ENCODE measurements at regions not wholly inside any gene's neighbourhood (a gene's known extent, or its start where the extent isn't known, plus 50 kb on each side); places are given as distances from the start of the nearest gene placed in this dataset.

- no peak overlapping the region for H3K4me3 ChIP-seq (ENCODE audit: low read length in 3 of 3)
- no peak overlapping the region for H3K27ac ChIP-seq (ENCODE audit: low read depth, low read length)
- no peak overlapping the region for H3K9ac ChIP-seq (ENCODE audit: low read depth in 1 of 3, low read length in 3 of 3)
- H3K36me3 ChIP-seq (ENCODE audit: control insufficient read depth in 3 of 3, insufficient read depth in 3 of 3, low read length in 3 of 3), result no peaks in the 10 kb centered on the region
- H3K9me3 ChIP-seq (ENCODE audit: control insufficient read depth in 3 of 3, low read length in 3 of 3), result no peaks in the 10 kb centered on the region
- peaks cover 2 to 6% (median 3%) of the 10 kb centered on the region in 3 donors for H3K4me1 ChIP-seq (ENCODE audit: control insufficient read depth in 3 of 3, insufficient read depth in 3 of 3, low read length in 3 of 3)
- H3K27me3 ChIP-seq (ENCODE audit: control insufficient read depth in 3 of 3, insufficient read depth in 3 of 3, low read length in 3 of 3), result peaks cover 13 to 24% (median 20%) of the 10 kb centered on the region in 3 donors
These were observed 149.2 kb downstream of the RPS24 start for GRCh38 chr10:78182841-78183240.

- Histone ChIP-seq H3K4me1 (ENCODE audit: control insufficient read depth in 3 of 3, insufficient read depth in 3 of 3, low read length in 3 of 3) (peaks cover 2 to 6% (median 3%) of the 10 kb centered on the region in 3 donors), H3K9me3 (ENCODE audit: control insufficient read depth in 3 of 3, low read length in 3 of 3) (no peaks in the 10 kb centered on the region), H3K27me3 (ENCODE audit: control insufficient read depth in 3 of 3, insufficient read depth in 3 of 3, low read length in 3 of 3) (peaks cover 5 to 8% (median 6%) of the 10 kb centered on the region in 3 donors), H3K27ac (ENCODE audit: low read depth, low read length) (no peak overlapping the region), H3K9ac (ENCODE audit: low read depth in 1 of 3, low read length in 3 of 3) (no peak overlapping the region), H3K36me3 (ENCODE audit: control insufficient read depth in 3 of 3, insufficient read depth in 3 of 3, low read length in 3 of 3) (no peaks in the 10 kb centered on the region), H3K4me3 (ENCODE audit: low read length in 3 of 3) (no peak overlapping the region)
These were observed 151.4 kb downstream of the RPS24 start for GRCh38 chr10:78184851-78185692.

GRCh38 chr10:78185693-78186055 lies 152.0 kb downstream of the RPS24 start:
- H3K4me1 ChIP-seq (ENCODE audit: control insufficient read depth in 3 of 3, insufficient read depth in 3 of 3, low read length in 3 of 3), result peaks cover 2 to 6% (median 3%) of the 10 kb centered on the region in 3 donors
- H3K9me3 ChIP-seq (ENCODE audit: control insufficient read depth in 3 of 3, low read length in 3 of 3), result no peaks in the 10 kb centered on the region
- no peak overlapping the region for H3K27ac ChIP-seq (ENCODE audit: low read depth, low read length)
- no peaks in the 10 kb centered on the region for H3K36me3 ChIP-seq (ENCODE audit: control insufficient read depth in 3 of 3, insufficient read depth in 3 of 3, low read length in 3 of 3)
- H3K27me3 ChIP-seq (ENCODE audit: control insufficient read depth in 3 of 3, insufficient read depth in 3 of 3, low read length in 3 of 3), result peaks cover 5 to 6% (median 6%) of the 10 kb centered on the region in 3 donors
- H3K4me3 ChIP-seq (ENCODE audit: low read length in 3 of 3), result no peak overlapping the region
- H3K9ac ChIP-seq (ENCODE audit: low read depth in 1 of 3, low read length in 3 of 3), result no peak overlapping the region

GRCh38 chr10:78186572-78186971 lies 152.9 kb downstream of the RPS24 start:
- no peak overlapping the region for H3K9ac ChIP-seq (ENCODE audit: low read depth in 1 of 3, low read length in 3 of 3)
- H3K27ac ChIP-seq (ENCODE audit: low read depth, low read length), result no peak overlapping the region
- peaks cover 2 to 6% (median 3%) of the 10 kb centered on the region in 3 donors for H3K4me1 ChIP-seq (ENCODE audit: control insufficient read depth in 3 of 3, insufficient read depth in 3 of 3, low read length in 3 of 3)
- H3K9me3 ChIP-seq (ENCODE audit: control insufficient read depth in 3 of 3, low read length in 3 of 3), result no peaks in the 10 kb centered on the region
- H3K36me3 ChIP-seq (ENCODE audit: control insufficient read depth in 3 of 3, insufficient read depth in 3 of 3, low read length in 3 of 3), result no peaks in the 10 kb centered on the region
- H3K4me3 ChIP-seq (ENCODE audit: low read length in 3 of 3), result no peak overlapping the region
- H3K27me3 ChIP-seq (ENCODE audit: control insufficient read depth in 3 of 3, insufficient read depth in 3 of 3, low read length in 3 of 3), result peaks cover 0 to 2% (median under 1%) of the 10 kb centered on the region in 3 donors

GRCh38 chr10:78187371-78187770 lies 153.7 kb downstream of the RPS24 start:
- H3K27me3 ChIP-seq (ENCODE audit: control insufficient read depth in 3 of 3, insufficient read depth in 3 of 3, low read length in 3 of 3), result no peaks in the 10 kb centered on the region
- H3K27ac ChIP-seq (ENCODE audit: low read depth, low read length), result no peak overlapping the region
- H3K4me1 ChIP-seq (ENCODE audit: control insufficient read depth in 3 of 3, insufficient read depth in 3 of 3, low read length in 3 of 3), result peaks cover 2 to 6% (median 3%) of the 10 kb centered on the region in 3 donors
- H3K4me3 ChIP-seq (ENCODE audit: low read length in 3 of 3), result no peak overlapping the region
- H3K36me3 ChIP-seq (ENCODE audit: control insufficient read depth in 3 of 3, insufficient read depth in 3 of 3, low read length in 3 of 3), result no peaks in the 10 kb centered on the region
- no peak overlapping the region for H3K9ac ChIP-seq (ENCODE audit: low read depth in 1 of 3, low read length in 3 of 3)
- no peaks in the 10 kb centered on the region for H3K9me3 ChIP-seq (ENCODE audit: control insufficient read depth in 3 of 3, low read length in 3 of 3)

GRCh38 chr10:78188446-78188845 lies 154.8 kb downstream of the RPS24 start:
- H3K27me3 ChIP-seq (ENCODE audit: control insufficient read depth in 3 of 3, insufficient read depth in 3 of 3, low read length in 3 of 3), result no peaks in the 10 kb centered on the region
- no peaks in the 10 kb centered on the region for H3K36me3 ChIP-seq (ENCODE audit: control insufficient read depth in 3 of 3, insufficient read depth in 3 of 3, low read length in 3 of 3)
- no peak overlapping the region for H3K27ac ChIP-seq (ENCODE audit: low read depth, low read length)
- no peak overlapping the region for H3K9ac ChIP-seq (ENCODE audit: low read depth in 1 of 3, low read length in 3 of 3)
- H3K4me1 ChIP-seq (ENCODE audit: control insufficient read depth in 3 of 3, insufficient read depth in 3 of 3, low read length in 3 of 3), result peaks cover 2 to 6% (median 3%) of the 10 kb centered on the region in 3 donors
- H3K9me3 ChIP-seq (ENCODE audit: control insufficient read depth in 3 of 3, low read length in 3 of 3), result peaks cover 0 to 3% (median 0%) of the 10 kb centered on the region in 3 donors
- no peak overlapping the region for H3K4me3 ChIP-seq (ENCODE audit: low read length in 3 of 3)

- Histone ChIP-seq H3K27ac (ENCODE audit: low read depth, low read length) (no peak overlapping the region), H3K4me1 (ENCODE audit: control insufficient read depth in 3 of 3, insufficient read depth in 3 of 3, low read length in 3 of 3) (peaks cover 0 to 6% (median 3%) of the 10 kb centered on the region in 3 donors), H3K4me3 (ENCODE audit: low read length in 3 of 3) (no peak overlapping the region), H3K9ac (ENCODE audit: low read depth in 1 of 3, low read length in 3 of 3) (no peak overlapping the region), H3K27me3 (ENCODE audit: control insufficient read depth in 3 of 3, insufficient read depth in 3 of 3, low read length in 3 of 3) (no peaks in the 10 kb centered on the region), H3K9me3 (ENCODE audit: control insufficient read depth in 3 of 3, low read length in 3 of 3) (peaks cover 0 to 7% (median 0%) of the 10 kb centered on the region in 3 donors), H3K36me3 (ENCODE audit: control insufficient read depth in 3 of 3, insufficient read depth in 3 of 3, low read length in 3 of 3) (no peaks in the 10 kb centered on the region)
These were observed 156.6 kb downstream of the RPS24 start for GRCh38 chr10:78190051-78190825.

- H3K4me3 ChIP-seq (ENCODE audit: low read length in 3 of 3), result no peak overlapping the region
- no peak overlapping the region for H3K27ac ChIP-seq (ENCODE audit: low read depth, low read length)
- peaks cover 0 to 7% (median 0%) of the 10 kb centered on the region in 3 donors for H3K9me3 ChIP-seq (ENCODE audit: control insufficient read depth in 3 of 3, low read length in 3 of 3)
These were observed 157.6 kb downstream of the RPS24 start for GRCh38 chr10:78191301-78191700.

GRCh38 chr10:78193189-78193588 lies 159.5 kb downstream of the RPS24 start:
- no peaks in the 10 kb centered on the region for H3K4me1 ChIP-seq (ENCODE audit: control insufficient read depth in 3 of 3, insufficient read depth in 3 of 3, low read length in 3 of 3)
- H3K36me3 ChIP-seq (ENCODE audit: control insufficient read depth in 3 of 3, insufficient read depth in 3 of 3, low read length in 3 of 3), result no peaks in the 10 kb centered on the region
- H3K27me3 ChIP-seq (ENCODE audit: control insufficient read depth in 3 of 3, insufficient read depth in 3 of 3, low read length in 3 of 3), result no peaks in the 10 kb centered on the region
- H3K9me3 ChIP-seq (ENCODE audit: control insufficient read depth in 3 of 3, low read length in 3 of 3), result peaks cover 0 to 7% (median 0%) of the 10 kb centered on the region in 3 donors
- H3K4me3 ChIP-seq (ENCODE audit: low read length in 3 of 3), result no peak overlapping the region
- no peak overlapping the region for H3K9ac ChIP-seq (ENCODE audit: low read depth in 1 of 3, low read length in 3 of 3)
- H3K27ac ChIP-seq (ENCODE audit: low read depth, low read length), result no peak overlapping the region

More at GRCh38 chr10:78191301-78191700, 157.6 kb downstream of the RPS24 start:
- Histone ChIP-seq H3K4me1 (ENCODE audit: control insufficient read depth in 3 of 3, insufficient read depth in 3 of 3, low read length in 3 of 3) (no peaks in the 10 kb centered on the region), H3K9ac (ENCODE audit: low read depth in 1 of 3, low read length in 3 of 3) (no peak overlapping the region), H3K27me3 (ENCODE audit: control insufficient read depth in 3 of 3, insufficient read depth in 3 of 3, low read length in 3 of 3) (no peaks in the 10 kb centered on the region), H3K36me3 (ENCODE audit: control insufficient read depth in 3 of 3, insufficient read depth in 3 of 3, low read length in 3 of 3) (no peaks in the 10 kb centered on the region)

- Histone ChIP-seq H3K4me3 (ENCODE audit: low read length in 3 of 3) (no peak overlapping the region), H3K36me3 (ENCODE audit: control insufficient read depth in 3 of 3, insufficient read depth in 3 of 3, low read length in 3 of 3) (no peaks in the 10 kb centered on the region), H3K27me3 (ENCODE audit: control insufficient read depth in 3 of 3, insufficient read depth in 3 of 3, low read length in 3 of 3) (no peaks in the 10 kb centered on the region), H3K27ac (ENCODE audit: low read depth, low read length) (no peak overlapping the region), H3K4me1 (ENCODE audit: control insufficient read depth in 3 of 3, insufficient read depth in 3 of 3, low read length in 3 of 3) (no peaks in the 10 kb centered on the region), H3K9ac (ENCODE audit: low read depth in 1 of 3, low read length in 3 of 3) (no peak overlapping the region), H3K9me3 (ENCODE audit: control insufficient read depth in 3 of 3, low read length in 3 of 3) (peaks cover 0 to 7% (median 0%) of the 10 kb centered on the region in 3 donors)
These were observed 160.4 kb downstream of the RPS24 start for GRCh38 chr10:78194050-78194449.
